ENCODE measurements at regions not wholly inside any gene's neighbourhood (a gene's known extent, or its start where the extent isn't known, plus 50 kb on each side); places are given as distances from the start of the nearest gene placed in this dataset.

GRCh38 chr19:28718909-28719308, 494.0 kb downstream of the UQCRFS1 start:
- Mint-ChIP-seq H3K9me3 (peaks cover 10% of the 10 kb centered on the region), H3K4me3 (no peak overlapping the region), H3K36me3 (peaks cover 66% of the 10 kb centered on the region), H3K27ac (no peak overlapping the region), H3K4me1 (peaks cover 6% of the 10 kb centered on the region), H3K27me3 (ENCODE audit: low read depth) (no peaks in the 10 kb centered on the region)
- no peak for DNase-seq (ENCODE audit: low spot score)
- TF ChIP-seq ZNF232 (CRISPR knock-in tag; IDR thresholded peaks at IDR 0.05) = no peak
- TF ChIP-seq E2F5 (CRISPR knock-in tag; IDR thresholded peaks at IDR 0.05) = no peak
- no peak for TF ChIP-seq TP53 (CRISPR knock-in tag; IDR thresholded peaks at IDR 0.05)
- no peak for TF ChIP-seq IRF1 (CRISPR knock-in tag; IDR thresholded peaks at IDR 0.05)
- no peak for TF ChIP-seq TEAD4 (CRISPR knock-in tag; IDR thresholded peaks at IDR 0.05)
- TF ChIP-seq NR1H2 (CRISPR knock-in tag; IDR thresholded peaks at IDR 0.05) = no peak
- TF ChIP-seq CREM (CRISPR knock-in tag; IDR thresholded peaks at IDR 0.05) = no peak
- no peak for TF ChIP-seq ZNF317 (CRISPR knock-in tag; IDR thresholded peaks at IDR 0.05; ENCODE audit: borderline replicate concordance, low read depth)
- no peak for TF ChIP-seq ETV6 (CRISPR knock-in tag; IDR thresholded peaks at IDR 0.05)
- no peak for TF ChIP-seq HMGXB4 (CRISPR knock-in tag; IDR thresholded peaks at IDR 0.05)
- TF ChIP-seq CDX4 (CRISPR knock-in tag; IDR thresholded peaks at IDR 0.05; ENCODE audit: borderline replicate concordance) = no peak
- TF ChIP-seq ATF2 (CRISPR knock-in tag; IDR thresholded peaks at IDR 0.05; ENCODE audit: borderline replicate concordance, low read depth) = no peak
- ChIA-PET POLR2A (no interaction called here), CTCF (interaction anchor here (0.7 to 2.2 kb wide), 3 partner anchors 9 to 160 kb away, joined by 3 to 6 read pairs (median 6); no protein-coding TSS in a partner anchor)
- ATAC-seq = no peak

- peaks cover 10% of the 10 kb centered on the region for H3K9me3 Mint-ChIP-seq
- POLR2A ChIA-PET = no interaction called here
- no peak overlapping the region for H3K4me3 Mint-ChIP-seq
- CTCF ChIA-PET = no interaction called here
- H3K4me1 Mint-ChIP-seq = no peaks in the 10 kb centered on the region
- no peak for DNase-seq (ENCODE audit: low spot score)
- ATAC-seq = no peak
- H3K27ac Mint-ChIP-seq = no peak overlapping the region
- H3K36me3 Mint-ChIP-seq = peaks cover 36% of the 10 kb centered on the region
- no peaks in the 10 kb centered on the region for H3K27me3 Mint-ChIP-seq (ENCODE audit: low read depth)
- TF ChIP-seq CBFB (CRISPR knock-in tag; IDR thresholded peaks at IDR 0.05; ENCODE audit: low read depth) (no peak), E2F5 (CRISPR knock-in tag; IDR thresholded peaks at IDR 0.05) (no peak), SP1 (CRISPR knock-in tag; conservative IDR thresholded peaks at IDR 0.05) (no peak), E2F4 (CRISPR knock-in tag; IDR thresholded peaks at IDR 0.05; ENCODE audit: borderline replicate concordance, low read depth) (no peak), ZMAT4 (CRISPR knock-in tag; IDR thresholded peaks at IDR 0.05) (no peak), ATF3 (CRISPR knock-in tag; conservative IDR thresholded peaks at IDR 0.05) (no peak), FOXJ3 (CRISPR knock-in tag; IDR thresholded peaks at IDR 0.05; ENCODE audit: borderline replicate concordance) (no peak), RORB (CRISPR knock-in tag; IDR thresholded peaks at IDR 0.05) (no peak), CTCF (IDR thresholded peaks at IDR 0.05) (no peak), HMGXB4 (CRISPR knock-in tag; IDR thresholded peaks at IDR 0.05) (no peak), ZNF671 (CRISPR knock-in tag; IDR thresholded peaks at IDR 0.05) (no peak), ETV6 (CRISPR knock-in tag; IDR thresholded peaks at IDR 0.05) (no peak), TEAD1 (CRISPR knock-in tag; IDR thresholded peaks at IDR 0.05) (no peak)
Measured at GRCh38 chr19:28715157-28715556, 497.8 kb downstream of the UQCRFS1 start.

All from WTC11 (cell line).